DMS79 treated with DMSO at 0.1 percent for 48 hours (cell line): ENCODE measurements at regions not wholly inside any gene's neighbourhood (a gene's known extent, or its start where the extent isn't known, plus 50 kb on each side); places are given as distances from the start of the nearest gene placed in this dataset.
"Not testable (repeated sequence)": the region's sequence is repeated elsewhere in the genome, so short reads cannot be mapped to it uniquely, and the experiment has no call there.

Experiments used
- DNase-seq: peaks from one replicate; lab custom pipeline; 2025; lab: John Stamatoyannopoulos, UW

- no peak for DNase-seq
Measured at GRCh38 chr16:73951481-73951880, 345.1 kb upstream of the PSMD7 start.

DNA sequence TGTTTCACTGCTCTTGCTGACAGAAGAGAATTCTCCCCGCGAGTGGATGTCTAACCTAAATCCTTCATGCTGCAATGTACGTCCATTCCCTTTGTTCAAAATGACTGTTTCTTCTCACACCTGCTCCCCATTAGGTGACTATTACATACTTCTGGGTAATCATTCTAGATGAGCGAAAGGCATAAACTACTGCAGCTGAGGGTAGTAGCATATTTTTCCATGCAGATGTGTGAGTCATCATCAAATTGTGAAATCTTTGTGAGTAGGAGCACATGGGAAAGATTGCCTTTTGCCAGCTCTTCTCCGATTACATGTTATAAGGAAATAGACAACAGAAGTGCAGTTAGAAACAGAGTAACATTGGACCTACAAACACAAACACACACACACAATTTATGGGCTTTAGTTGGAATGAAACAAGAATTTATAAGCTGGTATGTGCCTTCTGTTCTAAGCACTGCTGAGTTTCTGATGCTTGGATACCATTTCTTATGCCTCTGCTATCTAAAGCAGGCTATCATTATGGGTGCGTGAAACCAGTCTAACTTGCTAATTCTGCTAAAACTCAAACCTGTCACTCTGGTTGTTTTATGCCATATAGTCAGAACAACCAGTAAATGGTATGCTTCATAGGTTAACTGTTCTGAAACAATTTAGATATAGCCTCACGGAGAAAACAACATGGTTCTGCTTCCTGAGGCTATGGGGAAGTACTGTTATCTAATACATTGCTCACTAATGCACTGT is 346.9 kb upstream of the PSMD7 start:
- DNase-seq, result no peak

- DNase-seq, result no peak
Measured at GRCh38 chr16:73945631-73946030, 351.0 kb upstream of the PSMD7 start.

GRCh38 chr16:73943184-73943583 is 353.4 kb upstream of the PSMD7 start:
- DNase-seq, result not testable (repeated sequence)

DNA sequence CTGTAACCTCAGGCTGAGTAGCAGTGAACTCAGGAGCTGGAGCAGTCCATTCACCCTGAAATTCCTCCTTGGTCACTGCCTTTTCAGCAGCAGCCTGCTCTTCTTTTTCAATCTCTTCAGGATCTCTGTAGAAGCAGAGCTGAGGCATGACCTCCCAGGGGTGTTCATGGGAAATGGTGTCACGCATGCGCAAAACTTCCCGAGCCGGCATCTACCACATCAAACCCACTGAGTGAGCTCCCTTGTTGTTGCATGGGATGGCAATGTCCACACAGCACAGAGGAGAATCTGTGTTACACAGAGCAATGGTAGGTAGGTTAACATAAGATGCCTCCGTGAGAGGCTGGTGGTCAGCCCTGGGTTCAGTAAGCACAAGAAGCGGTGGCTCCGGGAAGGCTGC is 355.8 kb upstream of the PSMD7 start:
- DNase-seq, result not testable (repeated sequence)

DNA sequence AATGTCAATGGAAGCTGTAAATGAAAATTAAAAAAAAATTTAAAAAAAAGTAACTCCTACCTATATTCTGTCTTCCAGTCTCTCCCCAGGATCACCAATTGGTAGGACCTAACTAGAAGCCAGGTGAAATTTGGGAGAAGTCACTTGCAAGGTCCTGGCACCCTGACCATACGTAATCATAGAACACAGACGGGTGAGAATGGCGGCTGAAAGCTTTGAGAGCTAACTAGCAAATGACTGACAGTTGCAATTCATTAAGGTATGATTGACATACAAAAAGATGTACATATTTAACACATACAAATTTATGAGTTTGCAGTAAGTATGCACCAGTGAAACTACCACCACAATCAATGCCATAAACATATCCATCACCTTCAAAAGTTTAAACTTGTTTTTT is 372.7 kb upstream of the PSMD7 start:
- no peak for DNase-seq

- DNase-seq, result no peak
Measured at GRCh38 chr16:73921295-73921694, 375.3 kb upstream of the PSMD7 start.

GRCh38 chr16:73916829-73917594 is 379.6 kb upstream of the PSMD7 start:
- DNase-seq, result no peak

DNA sequence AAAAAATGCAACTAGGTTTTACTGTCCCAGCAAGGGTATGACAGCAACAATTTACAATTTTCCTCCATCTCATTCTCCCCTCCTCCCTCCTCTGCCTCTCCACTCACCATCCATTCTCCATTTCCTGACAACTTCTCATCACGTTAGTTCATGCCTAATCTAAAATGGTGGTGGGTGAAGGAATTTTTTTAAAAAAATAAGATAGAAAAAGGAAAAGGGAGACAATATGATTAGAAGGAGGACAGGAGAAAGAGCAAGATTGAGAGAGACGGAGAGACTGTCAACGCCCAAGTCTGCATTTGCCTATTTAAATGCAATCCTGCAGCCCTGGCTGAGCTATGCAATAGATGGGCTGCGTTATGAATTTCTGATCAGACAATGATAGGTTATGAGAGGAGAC is 380.7 kb upstream of the PSMD7 start:
- DNase-seq, result no peak

DNA sequence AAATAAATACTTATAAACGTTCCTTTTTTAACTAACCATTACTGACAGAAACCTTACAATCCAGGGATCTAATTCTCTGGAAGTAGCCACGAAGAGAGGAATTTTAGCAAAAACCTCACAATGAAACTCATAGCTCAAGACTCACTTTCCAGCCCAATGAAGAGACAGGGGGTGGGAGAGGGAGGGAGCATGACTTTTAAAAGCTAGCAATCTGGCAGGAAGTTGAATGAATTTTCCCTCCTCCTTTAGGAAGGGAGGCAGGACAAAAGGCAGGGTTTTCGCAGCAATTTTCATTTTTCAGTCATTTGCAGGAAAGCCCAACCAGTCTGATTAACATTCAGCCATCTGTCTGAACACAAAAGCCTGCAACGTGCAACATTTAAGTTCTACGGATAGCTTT is 381.5 kb upstream of the PSMD7 start:
- no peak for DNase-seq

DNA sequence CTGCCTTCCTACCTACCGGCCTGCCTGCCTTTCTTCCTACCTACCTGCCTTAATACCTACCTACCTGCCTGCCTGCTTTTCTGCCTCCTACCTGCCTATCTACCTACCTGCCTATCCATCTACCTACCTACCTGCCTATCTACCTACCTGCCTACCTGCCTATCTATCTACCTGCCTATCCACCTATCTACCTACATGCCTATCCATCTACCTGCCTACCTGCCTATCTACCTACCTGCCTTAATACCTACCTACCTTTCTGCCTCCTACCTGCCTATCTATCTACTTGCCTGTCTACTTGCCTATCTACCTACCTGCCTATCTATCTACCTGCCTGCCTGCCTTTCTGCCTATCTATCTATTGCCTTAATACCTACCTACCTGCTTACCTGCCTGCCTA is 383.8 kb upstream of the PSMD7 start:
- DNase-seq, result no peak

GRCh38 chr16:73912281-73912680 is 384.3 kb upstream of the PSMD7 start:
- no peak for DNase-seq

- no peak for DNase-seq
Measured at GRCh38 chr16:73909529-73910035, 387.0 kb upstream of the PSMD7 start.

DNA sequence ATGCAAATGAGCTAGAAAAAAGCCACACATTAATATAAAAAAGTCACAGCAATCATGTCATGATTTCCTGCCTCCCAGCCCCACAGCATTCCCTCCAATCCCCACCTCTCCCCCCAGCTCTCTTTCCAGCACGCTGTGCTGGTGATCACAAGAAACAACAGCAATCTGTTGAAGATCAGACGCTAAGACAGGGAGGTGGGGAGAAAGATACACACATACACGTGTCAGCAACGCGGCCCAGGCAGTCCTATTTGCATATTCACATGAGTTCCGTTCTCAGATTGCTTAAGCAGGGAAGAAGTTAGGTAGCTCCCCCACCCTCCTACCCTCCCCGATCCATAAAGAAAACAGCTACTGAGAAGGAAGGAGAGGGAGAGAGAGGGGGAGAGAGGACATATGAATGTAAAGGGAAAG is 405.5 kb upstream of the PSMD7 start:
- no peak for DNase-seq

DNA sequence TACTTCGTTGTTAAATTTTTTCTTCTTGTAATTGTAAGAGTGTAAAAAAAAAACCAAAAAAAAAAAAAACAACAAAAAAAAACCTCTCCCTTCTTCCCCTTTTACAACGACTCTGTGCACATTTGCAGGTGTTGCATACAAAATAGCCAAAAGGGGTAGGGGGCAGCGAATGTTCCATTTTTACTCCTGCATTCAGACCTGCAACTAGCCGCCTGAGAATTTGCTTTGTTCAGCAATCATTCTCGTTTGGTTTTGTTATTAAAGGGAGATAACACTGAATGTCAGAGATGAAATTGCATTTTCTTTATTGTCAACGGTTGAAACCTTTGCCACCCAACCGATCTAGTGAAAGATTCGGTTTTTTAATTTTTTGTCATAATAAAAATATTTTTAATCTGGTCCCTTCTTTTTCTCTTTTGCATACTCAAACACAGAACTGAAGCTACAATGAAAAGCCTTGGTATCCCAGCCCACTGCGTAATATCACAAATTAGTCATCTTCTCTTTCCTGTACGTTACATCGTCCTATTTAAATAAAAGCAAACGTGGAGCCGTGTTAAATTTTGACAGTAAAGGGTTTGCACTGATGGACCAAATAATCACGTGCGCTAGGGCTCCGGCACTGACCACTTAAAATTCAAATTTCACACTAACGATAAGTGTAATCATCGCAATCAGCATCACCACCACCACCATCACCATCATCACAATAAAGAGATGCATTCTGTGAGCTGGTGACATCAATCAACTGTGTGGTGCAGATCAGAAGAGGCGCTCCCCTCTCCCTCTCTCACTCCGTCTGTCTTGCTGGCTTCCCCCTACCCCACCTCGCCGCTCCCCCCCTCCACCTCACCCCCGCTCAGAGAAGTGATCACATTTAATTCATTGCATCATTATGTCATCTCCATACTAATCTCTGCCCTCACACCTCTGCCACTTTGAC is 406.2 kb upstream of the PSMD7 start:
- no peak for DNase-seq

- DNase-seq, result no peak
Measured at GRCh38 chr16:73888840-73889490, 407.6 kb upstream of the PSMD7 start.

DNA sequence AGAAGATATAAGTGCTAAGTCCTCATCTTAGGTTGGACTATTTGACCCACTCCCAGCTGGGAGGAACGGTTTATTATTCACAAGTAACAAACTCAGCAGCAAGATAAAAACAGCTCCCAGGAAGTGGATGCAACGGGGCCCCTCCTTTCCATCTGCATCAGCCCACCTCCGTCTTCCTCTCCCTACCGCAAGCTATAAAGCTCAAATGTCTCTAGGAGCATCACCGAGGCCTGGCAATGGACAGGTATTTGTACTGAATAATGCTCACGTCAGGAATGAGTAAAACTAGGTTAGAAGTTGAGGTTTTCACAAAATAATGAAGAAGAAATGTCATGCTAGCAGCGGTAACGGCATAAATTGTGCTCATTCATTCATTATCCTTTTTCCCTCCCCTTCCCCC is 408.7 kb upstream of the PSMD7 start:
- no peak for DNase-seq

- no peak for DNase-seq
Measured at GRCh38 chr16:73886426-73886825, 410.2 kb upstream of the PSMD7 start.

GRCh38 chr16:73885319-73885718 is 411.3 kb upstream of the PSMD7 start:
- no peak for DNase-seq

- DNase-seq, result no peak
Measured at GRCh38 chr16:73883841-73884240, 412.8 kb upstream of the PSMD7 start.

DNA sequence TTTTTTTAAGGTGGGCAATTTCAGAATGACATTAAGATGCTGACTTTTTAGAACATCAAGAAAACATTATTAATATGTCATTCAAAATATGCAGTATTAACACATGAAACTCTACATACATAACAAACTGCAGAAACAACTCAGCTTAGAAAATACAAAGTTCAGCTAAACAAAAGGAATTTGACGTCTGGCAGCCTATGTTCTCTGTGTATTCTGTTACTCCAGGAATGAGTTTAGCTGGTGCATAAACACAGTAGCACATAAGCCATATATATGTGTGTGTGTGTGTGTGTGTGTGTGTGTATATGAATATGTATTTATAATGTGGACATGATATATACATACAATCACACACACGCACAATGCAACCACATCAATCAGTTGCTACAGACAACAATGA is 413.5 kb upstream of the PSMD7 start:
- DNase-seq, result no peak

GRCh38 chr16:73882651-73883050 is 414.0 kb upstream of the PSMD7 start:
- DNase-seq, result no peak
